ENCODE measurements at regions not wholly inside any gene's neighbourhood (a gene's known extent, or its start where the extent isn't known, plus 50 kb on each side); places are given as distances from the start of the nearest gene placed in this dataset.

DNA sequence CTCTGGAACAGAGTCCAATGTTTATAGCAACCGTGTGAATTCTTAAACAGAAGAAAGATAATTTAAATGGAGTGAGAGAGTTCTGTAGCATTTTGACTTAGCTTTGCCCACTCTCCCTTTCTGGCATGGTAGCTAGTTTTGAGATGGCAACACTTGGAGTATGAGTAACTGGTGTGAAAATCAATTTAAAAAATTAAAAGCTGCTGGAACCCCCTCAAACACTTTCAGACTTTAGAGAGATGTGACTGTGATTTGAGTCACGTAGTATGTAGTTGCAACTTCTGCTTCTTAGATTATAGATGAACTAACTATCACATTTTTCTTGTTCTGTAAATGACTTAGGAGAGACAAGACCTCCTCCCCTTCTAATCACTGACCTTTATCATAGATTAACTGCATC, 2309.5 kb upstream of the C9orf72 start:
- TF ChIP-seq, protein P1, sequence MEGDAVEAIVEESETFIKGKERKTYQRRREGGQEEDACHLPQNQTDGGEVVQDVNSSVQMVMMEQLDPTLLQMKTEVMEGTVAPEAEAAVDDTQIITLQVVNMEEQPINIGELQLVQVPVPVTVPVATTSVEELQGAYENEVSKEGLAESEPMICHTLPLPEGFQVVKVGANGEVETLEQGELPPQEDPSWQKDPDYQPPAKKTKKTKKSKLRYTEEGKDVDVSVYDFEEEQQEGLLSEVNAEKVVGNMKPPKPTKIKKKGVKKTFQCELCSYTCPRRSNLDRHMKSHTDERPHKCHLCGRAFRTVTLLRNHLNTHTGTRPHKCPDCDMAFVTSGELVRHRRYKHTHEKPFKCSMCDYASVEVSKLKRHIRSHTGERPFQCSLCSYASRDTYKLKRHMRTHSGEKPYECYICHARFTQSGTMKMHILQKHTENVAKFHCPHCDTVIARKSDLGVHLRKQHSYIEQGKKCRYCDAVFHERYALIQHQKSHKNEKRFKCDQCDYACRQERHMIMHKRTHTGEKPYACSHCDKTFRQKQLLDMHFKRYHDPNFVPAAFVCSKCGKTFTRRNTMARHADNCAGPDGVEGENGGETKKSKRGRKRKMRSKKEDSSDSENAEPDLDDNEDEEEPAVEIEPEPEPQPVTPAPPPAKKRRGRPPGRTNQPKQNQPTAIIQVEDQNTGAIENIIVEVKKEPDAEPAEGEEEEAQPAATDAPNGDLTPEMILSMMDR (conservative IDR thresholded peaks at IDR 0.05): no peak
- no peak for TF ChIP-seq EZH2 (IDR thresholded peaks at IDR 0.05; ENCODE audit: low read depth)

Measured in PC-9 (cell line).